DOHH2 (cell line): ENCODE measurements at regions not wholly inside any gene's neighbourhood (a gene's known extent, or its start where the extent isn't known, plus 50 kb on each side); places are given as distances from the start of the nearest gene placed in this dataset.

ENCODE experiments used
- H3F3A ChIP-seq: fragments of 200-600 bp; sonication (generic), shearing (Covaris generic); 2 replicates; pipeline ENCODE4 v1.6.0; 2016; ENCODE audit warnings: antibody characterized with exemption, mild to moderate bottlenecking; ENCODE audit not compliant: control insufficient read depth, insufficient read depth
- H3K27ac ChIP-seq: fragments of 200-600 bp; sonication (generic); 2 replicates; pipeline ENCODE4 v1.5.1; 2014; ENCODE audit warnings: low read depth, mild to moderate bottlenecking, low read length, moderate library complexity
- H3K27me3 ChIP-seq: fragments of 200-600 bp; sonication (generic); 2 replicates; pipeline ENCODE4 v1.6.1; 2014; ENCODE audit warnings: mild to moderate bottlenecking, low read length, mixed read lengths; ENCODE audit not compliant: control insufficient read depth
- H3K36me3 ChIP-seq: fragments of 200-600 bp; sonication (generic); 2 replicates; pipeline ENCODE4 v1.6.1; 2014; ENCODE audit warnings: mild to moderate bottlenecking, low read length, moderate library complexity, mixed read lengths; ENCODE audit not compliant: control insufficient read depth
- H3K4me1 ChIP-seq: fragments of 200-600 bp; sonication (generic); 2 replicates; pipeline ENCODE4 v1.6.1; 2014; ENCODE audit warnings: mild to moderate bottlenecking, low read length, mixed read lengths; ENCODE audit not compliant: control insufficient read depth
- H3K4me2 ChIP-seq: fragments of 200-600 bp; sonication (generic); 2 replicates; pipeline ENCODE4 v1.6.0; 2014; ENCODE audit warnings: mild to moderate bottlenecking, low read length, moderate library complexity
- H3K4me3 ChIP-seq: fragments of 200-600 bp; sonication (generic); 2 replicates; pipeline ENCODE4 v1.5.1; 2014; ENCODE audit warnings: mild to moderate bottlenecking, low read length, mixed read lengths
- H3K79me2 ChIP-seq: fragments of 200-600 bp; sonication (generic); 2 replicates; pipeline ENCODE4 v1.6.1; 2014; ENCODE audit warnings: mild to moderate bottlenecking, low read length, mixed read lengths; ENCODE audit not compliant: control insufficient read depth
- H3K9me2 ChIP-seq: fragments of 200-600 bp; sonication (generic); replicated peaks from 2 replicates; pipeline ENCODE4 v1.6.1; 2014; ENCODE audit warnings: mild to moderate bottlenecking, low read length, mixed read lengths; ENCODE audit not compliant: control insufficient read depth
- H3K9me3 ChIP-seq: fragments of 200-600 bp; sonication (generic); 2 replicates; pipeline ENCODE4 v1.6.1; 2014; ENCODE audit warnings: antibody characterized with exemption, low read length, mixed read lengths; ENCODE audit not compliant: control insufficient read depth, insufficient read depth
- H4K20me1 ChIP-seq: fragments of 200-600 bp; sonication (generic); 2 replicates; pipeline ENCODE4 v1.6.0; 2014; ENCODE audit warnings: low read depth, mild to moderate bottlenecking, antibody characterized with exemption, low read length, moderate library complexity; ENCODE audit not compliant: control insufficient read depth, insufficient read depth
- CTCF ChIP-seq: fragments of 200-600 bp; sonication (generic); IDR thresholded peaks from one replicate; pipeline ENCODE4 v1.5.1; 2014; ENCODE audit warnings: antibody characterized with exemption, mild to moderate bottlenecking, low read depth, low read length; ENCODE audit not compliant: poor library complexity, severe bottlenecking
- EZH2phosphoT487 ChIP-seq: fragments of 200-600 bp; sonication (generic); IDR thresholded peaks from 2 replicates; pipeline ENCODE4 v1.6.1; 2017; ENCODE audit warnings: borderline replicate concordance, mild to moderate bottlenecking, antibody characterized with exemption, low read length, moderate library complexity, mixed read lengths

- Histone ChIP-seq H3K9me2 (no peaks in the 10 kb centered on the region), H3K4me1 (no peaks in the 10 kb centered on the region), H3K27me3 (no peaks in the 10 kb centered on the region), H3K36me3 (no peaks in the 10 kb centered on the region), H3K79me2 (no peaks in the 10 kb centered on the region), H4K20me1 (no peaks in the 10 kb centered on the region), H3K9me3 (no peaks in the 10 kb centered on the region), H3K27ac (no peak overlapping the region), H3F3A (no peaks in the 10 kb centered on the region), H3K4me2 (no peak overlapping the region), H3K4me3 (no peak overlapping the region)
- no peak for TF ChIP-seq EZH2phosphoT487
These were observed 204.7 kb upstream of the HS3ST1 start for GRCh38 chr4:11633430-11633829.

- no peaks in the 10 kb centered on the region for H3K9me2 ChIP-seq
- H3K27ac ChIP-seq: no peak overlapping the region
- H3K79me2 ChIP-seq: no peaks in the 10 kb centered on the region
- no peaks in the 10 kb centered on the region for H3K36me3 ChIP-seq
- no peak overlapping the region for H3K4me3 ChIP-seq
- H3K4me1 ChIP-seq: no peaks in the 10 kb centered on the region
- H3K27me3 ChIP-seq: no peaks in the 10 kb centered on the region
- no peak overlapping the region for H3K4me2 ChIP-seq
- no peaks in the 10 kb centered on the region for H4K20me1 ChIP-seq
- no peaks in the 10 kb centered on the region for H3K9me3 ChIP-seq
- TF ChIP-seq EZH2phosphoT487 (no peak), CTCF (no peak)
- no peaks in the 10 kb centered on the region for H3F3A ChIP-seq
These were observed 203.8 kb upstream of the HS3ST1 start for GRCh38 chr4:11632483-11632882.

- H3K9me2 ChIP-seq: no peaks in the 10 kb centered on the region
- no peaks in the 10 kb centered on the region for H3K36me3 ChIP-seq
- H3K4me3 ChIP-seq: no peak overlapping the region
- no peaks in the 10 kb centered on the region for H3K9me3 ChIP-seq
- H3K4me1 ChIP-seq: no peaks in the 10 kb centered on the region
- no peaks in the 10 kb centered on the region for H4K20me1 ChIP-seq
- no peaks in the 10 kb centered on the region for H3K79me2 ChIP-seq
- no peak overlapping the region for H3K27ac ChIP-seq
- no peak overlapping the region for H3K4me2 ChIP-seq
- no peaks in the 10 kb centered on the region for H3F3A ChIP-seq
- no peaks in the 10 kb centered on the region for H3K27me3 ChIP-seq
- TF ChIP-seq EZH2phosphoT487 (no peak), CTCF (no peak)
These were observed 203.3 kb upstream of the HS3ST1 start for GRCh38 chr4:11632025-11632424.

GRCh38 chr4:11631416-11631815 is 202.7 kb upstream of the HS3ST1 start:
- Histone ChIP-seq H3K27ac (no peak overlapping the region), H3F3A (no peaks in the 10 kb centered on the region), H3K9me3 (no peaks in the 10 kb centered on the region), H3K4me2 (no peak overlapping the region), H4K20me1 (no peaks in the 10 kb centered on the region), H3K9me2 (no peaks in the 10 kb centered on the region), H3K79me2 (no peaks in the 10 kb centered on the region), H3K36me3 (no peaks in the 10 kb centered on the region), H3K4me1 (no peaks in the 10 kb centered on the region), H3K27me3 (no peaks in the 10 kb centered on the region), H3K4me3 (no peak overlapping the region)
- TF ChIP-seq CTCF (no peak), EZH2phosphoT487 (no peak)
